ENCODE measurements at regions not wholly inside any gene's neighbourhood (a gene's known extent, or its start where the extent isn't known, plus 50 kb on each side); places are given as distances from the start of the nearest gene placed in this dataset.
"Not testable (repeated sequence)": the region's sequence is repeated elsewhere in the genome, so short reads cannot be mapped to it uniquely, and the experiment has no call there.

DNA sequence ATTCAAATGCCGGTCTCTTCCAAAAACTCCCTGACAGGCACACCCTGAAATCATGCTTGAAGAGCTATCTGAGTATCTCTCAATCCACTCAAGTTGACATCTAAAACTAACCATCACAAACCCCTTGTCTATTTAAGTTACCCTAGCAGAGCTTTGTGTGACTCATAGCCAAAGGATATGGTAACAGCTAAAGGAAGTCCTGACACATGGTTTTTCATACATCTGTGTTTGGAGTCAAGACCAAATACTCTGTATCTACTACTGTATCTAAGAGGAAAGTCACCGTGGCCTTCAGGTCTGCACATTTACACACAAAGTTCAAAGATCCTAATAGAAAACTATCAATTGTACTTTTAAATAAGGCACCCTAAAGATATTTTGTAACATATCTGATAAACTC, 239.6 kb upstream of the VCX start:
- no peak for DNase-seq (ENCODE audit: low spot score)
- in situ Hi-C loops (cut with MboI; ENCODE audit: low pct_unique_long_range_greater_than_20kb, low sequenced_read_pairs, unreplicated experiment) = no loop called here
- TF ChIP-seq, protein P1, sequence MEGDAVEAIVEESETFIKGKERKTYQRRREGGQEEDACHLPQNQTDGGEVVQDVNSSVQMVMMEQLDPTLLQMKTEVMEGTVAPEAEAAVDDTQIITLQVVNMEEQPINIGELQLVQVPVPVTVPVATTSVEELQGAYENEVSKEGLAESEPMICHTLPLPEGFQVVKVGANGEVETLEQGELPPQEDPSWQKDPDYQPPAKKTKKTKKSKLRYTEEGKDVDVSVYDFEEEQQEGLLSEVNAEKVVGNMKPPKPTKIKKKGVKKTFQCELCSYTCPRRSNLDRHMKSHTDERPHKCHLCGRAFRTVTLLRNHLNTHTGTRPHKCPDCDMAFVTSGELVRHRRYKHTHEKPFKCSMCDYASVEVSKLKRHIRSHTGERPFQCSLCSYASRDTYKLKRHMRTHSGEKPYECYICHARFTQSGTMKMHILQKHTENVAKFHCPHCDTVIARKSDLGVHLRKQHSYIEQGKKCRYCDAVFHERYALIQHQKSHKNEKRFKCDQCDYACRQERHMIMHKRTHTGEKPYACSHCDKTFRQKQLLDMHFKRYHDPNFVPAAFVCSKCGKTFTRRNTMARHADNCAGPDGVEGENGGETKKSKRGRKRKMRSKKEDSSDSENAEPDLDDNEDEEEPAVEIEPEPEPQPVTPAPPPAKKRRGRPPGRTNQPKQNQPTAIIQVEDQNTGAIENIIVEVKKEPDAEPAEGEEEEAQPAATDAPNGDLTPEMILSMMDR (IDR thresholded peaks at IDR 0.05; ENCODE audit: extremely low read depth, insufficient read depth, missing control alignments) = no peak

DNA sequence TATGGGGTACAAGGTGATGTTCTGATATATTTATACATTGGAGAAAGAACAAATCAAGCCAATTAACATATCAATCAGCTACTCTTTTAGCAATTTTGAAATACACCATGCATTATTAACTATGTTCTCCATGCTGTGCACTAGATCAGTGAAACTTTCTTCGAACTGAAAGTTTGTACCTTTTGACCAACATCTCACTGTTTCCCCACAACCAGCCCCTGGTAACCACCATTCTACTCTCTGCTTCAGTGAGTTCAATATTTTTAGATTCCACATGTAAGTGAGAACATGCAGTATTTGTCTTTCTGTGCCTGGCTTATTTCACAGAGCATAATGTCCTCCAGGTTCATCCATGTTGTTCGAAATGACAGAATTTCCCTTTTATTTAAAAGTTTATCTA, 246.1 kb upstream of the VCX start:
- TF ChIP-seq, protein P1 (IDR thresholded peaks at IDR 0.05; ENCODE audit: extremely low read depth, insufficient read depth, missing control alignments) = no peak
- no peak for DNase-seq (ENCODE audit: low spot score)
- in situ Hi-C loops (cut with MboI; ENCODE audit: low pct_unique_long_range_greater_than_20kb, low sequenced_read_pairs, unreplicated experiment) = loop anchor here (25.0 kb wide), 1 partner anchor 460 kb away; the partner anchor contains the start of genes PUDP and STS

DNA sequence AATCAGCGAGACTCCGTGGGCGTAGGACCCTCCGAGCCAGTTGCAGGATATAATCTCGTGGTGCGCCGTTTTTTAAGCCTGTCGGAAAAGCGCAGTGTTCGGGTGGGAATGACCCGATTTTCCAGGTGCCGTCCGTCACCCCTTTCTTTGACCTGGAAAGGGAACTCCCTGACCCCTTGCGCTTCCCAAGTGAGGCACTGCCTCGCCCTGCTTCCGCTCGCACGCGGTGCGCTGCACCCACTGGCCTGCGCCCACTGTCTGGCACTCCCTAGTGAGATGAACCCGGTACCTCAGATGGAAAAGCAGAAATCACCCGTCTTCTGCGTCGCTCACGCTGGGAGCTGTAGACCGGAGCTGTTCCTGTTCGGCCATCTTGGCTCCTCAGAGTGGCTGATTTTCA, 249.6 kb upstream of the VCX start:
- DNase-seq (ENCODE audit: low spot score) = not testable (repeated sequence)
- in situ Hi-C loops (cut with MboI; ENCODE audit: low pct_unique_long_range_greater_than_20kb, low sequenced_read_pairs, unreplicated experiment) = loop anchor here (25.0 kb wide), 1 partner anchor 456 kb away; the partner anchor contains the start of genes PUDP and STS

DNA sequence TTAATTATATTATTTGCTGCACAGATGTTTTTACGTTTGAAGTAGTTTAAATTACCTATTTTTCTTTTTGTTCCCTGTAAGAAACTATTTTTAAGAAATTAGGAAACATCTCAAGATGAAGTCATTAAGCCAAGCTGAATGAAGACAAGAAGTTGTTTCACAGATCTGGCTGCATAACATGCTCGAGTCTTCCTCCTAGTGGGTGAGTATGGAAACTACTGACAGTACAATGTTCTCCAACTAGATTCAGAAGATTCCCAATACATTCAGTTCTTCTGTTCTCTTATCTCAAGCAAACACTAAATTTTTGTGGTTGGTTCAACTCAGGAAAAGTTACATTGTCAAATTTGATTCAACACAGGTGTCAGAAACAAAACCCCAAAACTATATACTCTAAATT, 256.8 kb upstream of the VCX start:
- TF ChIP-seq, protein P1 (IDR thresholded peaks at IDR 0.05; ENCODE audit: extremely low read depth, insufficient read depth, missing control alignments) = peak; percentile 73
- in situ Hi-C loops (cut with MboI; ENCODE audit: low pct_unique_long_range_greater_than_20kb, low sequenced_read_pairs, unreplicated experiment) = loop anchor here (25.0 kb wide), 1 partner anchor 449 kb away; the partner anchor contains the start of genes PUDP and STS
- DNase-seq (ENCODE audit: low spot score) = peak; percentile 44

DNA sequence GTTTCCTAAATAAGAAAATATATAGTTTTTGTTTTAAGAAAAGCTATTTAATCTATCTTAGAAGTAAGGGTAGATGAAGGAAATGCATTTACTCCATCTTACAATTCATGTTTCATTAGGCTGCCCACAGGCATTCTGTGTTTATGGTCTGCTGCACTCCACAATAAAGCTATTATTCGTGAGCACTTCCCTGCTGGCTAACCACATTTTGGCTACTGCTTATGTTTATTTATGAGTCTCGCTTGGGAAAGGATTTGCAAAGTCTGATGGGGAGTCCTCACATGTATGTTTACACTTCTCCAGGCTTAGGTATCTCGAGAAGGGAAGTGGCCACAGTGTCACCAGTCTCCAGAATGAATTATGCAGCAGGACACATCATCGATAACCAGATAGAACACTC, 260.8 kb upstream of the VCX start:
- in situ Hi-C loops (cut with MboI; ENCODE audit: low pct_unique_long_range_greater_than_20kb, low sequenced_read_pairs, unreplicated experiment) = loop anchor here (25.0 kb wide), 1 partner anchor 445 kb away; the partner anchor contains the start of genes PUDP and STS
- TF ChIP-seq, protein P1 (IDR thresholded peaks at IDR 0.05; ENCODE audit: extremely low read depth, insufficient read depth, missing control alignments) = no peak
- no peak for DNase-seq (ENCODE audit: low spot score)

DNA sequence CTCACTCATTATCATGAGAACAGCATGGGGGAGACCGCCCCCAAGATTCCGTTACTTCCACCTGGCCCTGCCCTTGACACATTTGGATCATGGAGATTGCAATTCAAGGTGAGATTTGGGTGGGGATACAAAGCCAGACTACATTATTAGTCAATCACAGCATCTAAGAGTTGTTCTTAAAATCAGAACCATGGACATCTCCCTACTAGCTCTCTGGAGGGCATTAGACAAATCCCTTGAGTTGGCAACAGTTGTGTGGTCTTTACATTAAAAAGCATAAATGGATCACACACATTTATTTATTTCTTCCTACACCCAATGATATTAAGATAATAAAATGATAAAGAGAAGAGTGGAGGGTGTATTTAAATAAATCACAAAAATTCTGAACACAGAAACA, 262.8 kb upstream of the VCX start:
- DNase-seq (ENCODE audit: low spot score) = no peak
- TF ChIP-seq, protein P1 (IDR thresholded peaks at IDR 0.05; ENCODE audit: extremely low read depth, insufficient read depth, missing control alignments) = no peak
- in situ Hi-C loops (cut with MboI; ENCODE audit: low pct_unique_long_range_greater_than_20kb, low sequenced_read_pairs, unreplicated experiment) = loop anchor here (25.0 kb wide), 1 partner anchor 443 kb away; the partner anchor contains the start of genes PUDP and STS

DNA sequence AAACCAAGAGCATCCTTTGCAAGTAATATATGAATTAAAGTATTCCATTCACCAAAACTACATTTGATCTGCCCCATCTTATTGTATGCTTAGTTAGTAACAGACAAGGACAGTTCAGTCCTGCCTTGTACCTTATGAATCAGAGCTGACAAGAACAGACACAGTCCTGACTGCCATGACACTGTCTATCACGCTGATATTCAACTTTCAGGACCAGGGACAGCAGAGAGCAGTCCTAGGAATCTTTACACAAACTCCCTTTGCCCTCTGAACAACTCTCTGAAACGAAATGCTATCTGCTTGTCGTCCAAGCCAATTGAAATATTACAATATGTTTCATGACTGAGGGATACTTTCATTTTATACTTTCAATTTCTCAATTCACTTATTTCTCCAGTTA, 268.6 kb upstream of the VCX start:
- TF ChIP-seq, protein P1 (IDR thresholded peaks at IDR 0.05; ENCODE audit: extremely low read depth, insufficient read depth, missing control alignments) = no peak
- no peak for DNase-seq (ENCODE audit: low spot score)
- in situ Hi-C loops (cut with MboI; ENCODE audit: low pct_unique_long_range_greater_than_20kb, low sequenced_read_pairs, unreplicated experiment) = no loop called here

Data from GM13977 (cell line).